Testis (tissue), 2 donors: ENCODE measurements at regions not wholly inside any gene's neighbourhood (a gene's known extent, or its start where the extent isn't known, plus 50 kb on each side); places are given as distances from the start of the nearest gene placed in this dataset.
A peak's percentile ranks its signal among the peaks of the same experiment; 100 is the strongest.
"Not testable (repeated sequence)": the region's sequence is repeated elsewhere in the genome, so short reads cannot be mapped to it uniquely, and the experiment has no call there.

Source experiments
- DNase-seq: peaks from one replicate; pipeline ENCODE4 v3.0.0-alpha.2; 2019
- H3K27ac ChIP-seq, 2 donors: fragments of 200-600 bp; sonication (generic); one replicate each; pipeline ENCODE4 v1.5.1; 2019
- H3K27me3 ChIP-seq: fragments of 200-600 bp; sonication (generic); one replicate; pipeline ENCODE4 v1.5.1; 2019
- H3K36me3 ChIP-seq: fragments of 200-600 bp; sonication (generic); one replicate; pipeline ENCODE4 v1.5.1; 2017; ENCODE audit warnings: low read depth; ENCODE audit errors: missing control alignments
- H3K4me1 ChIP-seq: fragments of 200-600 bp; sonication (generic); one replicate; pipeline ENCODE4 v1.5.1; 2019
- H3K4me3 ChIP-seq, 2 donors: fragments of 200-600 bp; sonication (generic); one replicate each; pipeline ENCODE4 v1.5.1; 2017 to 2019
- H3K9me3 ChIP-seq: fragments of 200-600 bp; sonication (generic); one replicate; pipeline ENCODE4 v1.5.1; 2017
- CTCF ChIP-seq, 3 experiments: fragments of 450-650 bp in 2 of 3; fragments of 200-600 bp in 1 of 3; sonication (generic) in 1 of 3; IDR thresholded peaks; one replicate each; pipeline ENCODE4 v1.5.1; 2016 to 2019; ENCODE audit warnings: antibody characterized with exemption in 3 of 3, mild to moderate bottlenecking in 2 of 3, moderate library complexity in 1 of 3
- POLR2A ChIP-seq: fragments of 450-650 bp; IDR thresholded peaks from one replicate; pipeline ENCODE4 v1.6.1; 2017; ENCODE audit warnings: antibody characterized with exemption, mild to moderate bottlenecking, moderate library complexity
- WGBS, 2 donors: methylation state at CpG; one replicate each; pipeline ENCODE4 v1.1.5; 2018; 5-methylcytosine and 5-hydroxymethylcytosine counted together
- intact Hi-C: fragments of 100-400 bp; cut with DNase I; formaldehyde crosslinking; loops from one replicate; pipeline ENCODE4 v1.15.1; 2023; ENCODE audit warnings: low total_unique reads

GRCh38 chr10:52400562-52400961 is 86.5 kb downstream of the DKK1 start:
- no peak for DNase-seq
- Histone ChIP-seq H3K36me3 (no peaks in the 10 kb centered on the region), H3K27ac (no peak overlapping the region), H3K27me3 (no peaks in the 10 kb centered on the region), H3K4me3 (no peak overlapping the region), H3K9me3 (no peaks in the 10 kb centered on the region), H3K4me1 (no peaks in the 10 kb centered on the region)
- TF ChIP-seq POLR2A (no peak), CTCF (IDR thresholded peaks at IDR 0.05) (no peak)
- WGBS, 2 donors, result 24 to 40% methylated on average over 1 of the region's 1 CpG
- intact Hi-C loops, result no loop called here

- intact Hi-C loops, H3K27me3 ChIP-seq, H3K27ac ChIP-seq, H3K36me3 ChIP-seq, H3K4me1 ChIP-seq, DNase-seq, H3K4me3 ChIP-seq, H3K9me3 ChIP-seq: not testable (repeated sequence)
- WGBS, 2 donors, result 81 to 93% methylated on average over 3 of the region's 3 CpGs
These were observed 89.7 kb downstream of the DKK1 start for GRCh38 chr10:52403801-52404200.

GRCh38 chr10:52409195-52409594 is 95.1 kb downstream of the DKK1 start:
- H3K27me3 ChIP-seq, result no peaks in the 10 kb centered on the region
- no peaks in the 10 kb centered on the region for H3K4me1 ChIP-seq
- intact Hi-C loops, result no loop called here
- TF ChIP-seq POLR2A (no peak), CTCF (IDR thresholded peaks at IDR 0.05) (no peak)
- no peaks in the 10 kb centered on the region for H3K9me3 ChIP-seq
- WGBS, 2 donors, result 56 to 71% methylated on average over 2 of the region's 2 CpGs
- H3K4me3 ChIP-seq, result no peak overlapping the region
- no peak for DNase-seq
- H3K27ac ChIP-seq, result no peak overlapping the region
- H3K36me3 ChIP-seq, result no peaks in the 10 kb centered on the region

- Histone ChIP-seq H3K36me3 (no peaks in the 10 kb centered on the region), H3K27ac (no peak overlapping the region), H3K27me3 (no peaks in the 10 kb centered on the region), H3K4me3 (no peak overlapping the region), H3K9me3 (no peaks in the 10 kb centered on the region), H3K4me1 (no peaks in the 10 kb centered on the region)
- 85 to 91% methylated on average over 2 of the region's 2 CpGs for WGBS, 2 donors
- intact Hi-C loops, result no loop called here
- no peak for TF ChIP-seq CTCF (IDR thresholded peaks at IDR 0.05)
- TF ChIP-seq POLR2A, result no peak
- no peak for DNase-seq
These were observed 95.8 kb downstream of the DKK1 start for GRCh38 chr10:52409928-52410327.

- DNase-seq, result peak; percentile 16
- no peaks in the 10 kb centered on the region for H3K36me3 ChIP-seq
- H3K27ac ChIP-seq, result no peak overlapping the region
- no peak for TF ChIP-seq CTCF (IDR thresholded peaks at IDR 0.05)
- no peak for TF ChIP-seq POLR2A
- no peaks in the 10 kb centered on the region for H3K27me3 ChIP-seq
- H3K4me1 ChIP-seq, result no peaks in the 10 kb centered on the region
- intact Hi-C loops, result no loop called here
- WGBS, 2 donors, result 47 to 68% methylated on average over 21 of the region's 21 CpGs
- peak overlapping the region in 1 of 2 donors; percentile 8 for H3K4me3 ChIP-seq
- H3K9me3 ChIP-seq, result no peaks in the 10 kb centered on the region
These were observed 96.8 kb downstream of the DKK1 start for GRCh38 chr10:52410916-52411315.
